ENCODE measurements at regions not wholly inside any gene's neighbourhood (a gene's known extent, or its start where the extent isn't known, plus 50 kb on each side); places are given as distances from the start of the nearest gene placed in this dataset.
"Not testable (repeated sequence)": the region's sequence is repeated elsewhere in the genome, so short reads cannot be mapped to it uniquely, and the experiment has no call there.

GRCh38 chr7:124106575-124106974 is 73.7 kb upstream of the TMEM229A start:
- no peak overlapping the region for H3K4me3 Mint-ChIP-seq
- H3K36me3 Mint-ChIP-seq, result no peaks in the 10 kb centered on the region
- no peak overlapping the region for H3K27ac Mint-ChIP-seq
- ATAC-seq (ENCODE audit: low read depth in 2 of 2) (no peak), DNase-seq (no peak)
- H3K27me3 Mint-ChIP-seq, result no peaks in the 10 kb centered on the region
- H3K9me3 Mint-ChIP-seq, result peaks cover 0 to 27% (median 9%) of the 10 kb centered on the region in 7 donors
- H3K4me1 Mint-ChIP-seq, result no peaks in the 10 kb centered on the region

DNA sequence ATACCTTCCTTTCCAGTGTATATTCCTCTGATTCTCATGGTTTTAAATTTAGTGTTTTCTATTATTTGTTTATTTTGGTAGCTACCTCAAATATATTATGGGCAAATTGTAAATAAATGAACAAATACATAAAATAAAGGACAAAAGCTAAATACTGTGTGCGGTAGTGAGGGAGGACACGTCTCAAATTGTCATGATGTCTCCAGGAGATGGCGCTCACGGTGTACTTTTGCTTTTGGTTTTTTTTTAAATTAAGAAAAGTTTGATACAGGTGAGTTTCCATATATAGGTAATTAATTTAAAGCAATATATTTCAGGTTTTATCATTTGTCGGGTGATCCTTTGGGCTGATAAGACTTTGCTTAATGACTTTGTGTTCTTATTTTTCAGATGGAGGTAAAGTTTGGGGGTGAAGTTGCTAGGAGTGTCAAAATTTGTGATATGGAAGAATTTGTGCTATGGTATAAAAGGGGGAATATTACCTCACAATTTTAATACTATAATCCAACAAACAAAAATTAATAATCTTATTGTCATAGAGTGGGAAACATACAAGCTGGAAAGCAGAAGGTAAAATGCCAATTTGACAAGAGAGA is 68.4 kb upstream of the TMEM229A start:
- H3K9me3 Mint-ChIP-seq, result peaks cover 0 to 25% (median 8%) of the 10 kb centered on the region in 7 donors
- ATAC-seq (ENCODE audit: low read depth in 2 of 2) (no peak), DNase-seq (no peak)
- no peaks in the 10 kb centered on the region for H3K36me3 Mint-ChIP-seq
- H3K4me1 Mint-ChIP-seq, result no peaks in the 10 kb centered on the region
- H3K27me3 Mint-ChIP-seq, result no peaks in the 10 kb centered on the region
- H3K27ac Mint-ChIP-seq, result no peak overlapping the region
- H3K4me3 Mint-ChIP-seq, result no peak overlapping the region

DNA sequence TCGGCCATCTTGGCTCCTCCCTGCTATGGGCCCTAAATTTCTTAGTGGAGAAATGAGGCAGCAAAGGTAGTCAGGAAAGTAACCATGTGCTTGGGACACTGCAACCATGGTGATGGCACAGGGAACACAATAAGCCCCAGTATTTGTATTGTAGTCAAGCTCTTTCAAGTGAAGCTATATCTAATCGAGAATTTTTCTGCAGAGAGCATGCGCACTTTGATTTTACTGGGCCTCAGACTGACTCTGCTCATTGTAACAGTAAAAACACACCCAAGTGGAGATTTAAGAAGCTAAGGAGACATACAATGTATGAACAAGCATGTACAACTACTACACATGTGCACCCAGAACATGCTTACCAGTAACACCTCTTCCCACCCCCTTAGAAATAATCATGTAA is 67.3 kb upstream of the TMEM229A start:
- DNase-seq (no peak), ATAC-seq (ENCODE audit: low read depth in 2 of 2) (no peak)
- Mint-ChIP-seq H3K36me3 (no peaks in the 10 kb centered on the region), H3K27me3 (no peaks in the 10 kb centered on the region), H3K9me3 (peaks cover 0 to 25% (median 8%) of the 10 kb centered on the region in 7 donors), H3K27ac (no peak overlapping the region), H3K4me1 (no peaks in the 10 kb centered on the region), H3K4me3 (no peak overlapping the region)

GRCh38 chr7:124099585-124099984 is 66.7 kb upstream of the TMEM229A start:
- peaks cover 0 to 25% (median 5%) of the 10 kb centered on the region in 7 donors for H3K9me3 Mint-ChIP-seq
- H3K36me3 Mint-ChIP-seq; ATAC-seq (ENCODE audit: low read depth in 2 of 2); H3K4me3 Mint-ChIP-seq; H3K27me3 Mint-ChIP-seq; DNase-seq; H3K4me1 Mint-ChIP-seq; H3K27ac Mint-ChIP-seq: not testable (repeated sequence)

- Mint-ChIP-seq H3K27me3 (peaks cover 0 to 4% (median 0%) of the 10 kb centered on the region in 3 donors), H3K27ac (no peak overlapping the region), H3K9me3 (peaks cover 0 to 9% (median 0%) of the 10 kb centered on the region in 7 donors), H3K4me1 (no peaks in the 10 kb centered on the region), H3K36me3 (no peaks in the 10 kb centered on the region), H3K4me3 (no peak overlapping the region)
- ATAC-seq (ENCODE audit: low read depth in 2 of 2) (no peak), DNase-seq (no peak)
Measured at GRCh38 chr7:124089621-124090020, 56.8 kb upstream of the TMEM229A start.

DNA sequence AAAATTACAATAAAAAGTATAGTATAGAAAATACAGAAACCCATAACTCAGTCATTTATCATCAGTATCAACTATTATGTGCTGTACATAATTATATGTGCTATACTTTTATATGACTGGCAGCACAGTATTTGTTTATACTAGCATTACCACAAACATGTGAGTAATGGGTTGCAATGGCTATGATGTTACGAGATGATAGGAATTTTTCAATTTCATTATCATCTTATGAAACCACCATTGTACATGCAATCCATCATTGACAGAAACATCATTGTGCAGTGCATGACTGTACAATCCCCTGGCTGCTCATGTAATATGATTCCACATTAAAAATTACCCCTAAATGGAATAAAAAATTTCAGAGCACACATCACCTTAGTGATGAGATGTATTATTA is 55.7 kb upstream of the TMEM229A start:
- DNase-seq, result no peak
- Mint-ChIP-seq H3K27me3 (peaks cover 0 to 4% (median 0%) of the 10 kb centered on the region in 3 donors), H3K9me3 (peaks cover 0 to 8% (median 2%) of the 10 kb centered on the region in 7 donors), H3K27ac (no peak overlapping the region), H3K4me1 (no peaks in the 10 kb centered on the region), H3K36me3 (no peaks in the 10 kb centered on the region), H3K4me3 (no peak overlapping the region)
- no peak for ATAC-seq (ENCODE audit: low read depth in 2 of 2)

DNA sequence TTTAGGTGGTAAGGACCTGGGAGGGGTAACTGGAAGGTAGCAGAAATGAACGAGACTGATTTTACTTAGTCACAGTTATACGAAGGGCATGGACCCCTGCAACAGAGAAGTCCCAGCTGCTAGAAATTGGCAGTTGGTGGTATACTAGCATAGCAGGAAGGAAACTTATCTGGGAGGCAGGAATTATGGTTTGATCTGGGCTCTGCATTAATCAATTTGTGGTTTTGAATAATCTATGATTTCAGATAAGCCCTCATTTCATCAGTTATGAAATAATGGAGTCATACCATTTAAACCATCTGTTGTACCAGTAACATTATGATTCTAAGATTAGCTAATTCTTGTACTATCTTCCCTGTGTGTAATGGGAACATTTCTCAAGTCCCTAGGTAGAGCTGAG is 54.0 kb upstream of the TMEM229A start:
- Mint-ChIP-seq H3K27me3 (peaks cover 0 to 4% (median 0%) of the 10 kb centered on the region in 3 donors), H3K36me3 (no peaks in the 10 kb centered on the region), H3K9me3 (peaks cover 0 to 8% (median 2%) of the 10 kb centered on the region in 7 donors), H3K27ac (no peak overlapping the region), H3K4me1 (no peaks in the 10 kb centered on the region), H3K4me3 (no peak overlapping the region)
- DNase-seq, result no peak
- ATAC-seq (ENCODE audit: low read depth in 2 of 2), result no peak

DNA sequence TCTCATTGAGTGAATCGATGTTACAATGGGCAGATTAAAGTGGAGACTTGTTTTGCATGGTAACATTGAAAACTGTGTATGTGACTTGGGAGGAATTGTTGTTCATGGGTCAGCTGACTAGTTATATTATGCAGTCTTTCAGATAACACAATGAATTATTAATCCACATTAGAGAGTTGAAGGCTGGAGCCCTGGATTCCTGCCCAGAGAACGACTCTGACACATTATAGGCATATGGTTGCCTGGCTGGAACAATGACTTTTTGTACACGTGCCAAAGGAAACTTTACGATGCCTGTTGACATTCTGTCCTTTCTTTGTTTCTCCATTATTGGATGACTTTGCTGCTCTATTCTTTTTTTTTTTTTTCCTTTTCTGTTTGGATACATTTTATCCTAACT is 52.3 kb upstream of the TMEM229A start:
- DNase-seq (no peak), ATAC-seq (ENCODE audit: low read depth in 2 of 2) (no peak)
- H3K27ac Mint-ChIP-seq, result no peak overlapping the region
- no peaks in the 10 kb centered on the region for H3K36me3 Mint-ChIP-seq
- H3K27me3 Mint-ChIP-seq, result peaks cover 0 to 4% (median 0%) of the 10 kb centered on the region in 3 donors
- H3K4me3 Mint-ChIP-seq, result no peak overlapping the region
- H3K9me3 Mint-ChIP-seq, result peaks cover 0 to 8% (median 0%) of the 10 kb centered on the region in 7 donors
- no peaks in the 10 kb centered on the region for H3K4me1 Mint-ChIP-seq

DNA sequence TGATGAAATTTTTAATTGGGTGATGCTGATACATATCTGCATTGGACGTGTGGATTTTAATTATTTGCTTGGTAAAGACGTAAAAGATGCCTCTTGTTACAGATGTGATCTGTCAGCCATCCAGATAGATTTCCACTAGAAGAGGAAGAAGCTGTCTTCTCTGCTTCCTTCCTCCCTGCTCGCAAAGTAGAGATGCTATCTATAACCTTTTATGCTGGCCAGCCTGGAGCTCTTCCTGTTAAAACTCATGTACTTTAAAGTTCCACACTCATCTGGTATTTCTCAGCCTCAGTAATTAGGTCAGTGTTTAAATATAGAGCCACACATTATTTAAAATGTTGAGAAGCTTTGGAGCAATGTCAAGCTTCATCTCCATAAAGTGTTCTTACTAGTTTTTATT is 51.2 kb upstream of the TMEM229A start:
- DNase-seq, result no peak
- no peak overlapping the region for H3K27ac Mint-ChIP-seq
- H3K36me3 Mint-ChIP-seq, result no peaks in the 10 kb centered on the region
- no peak for ATAC-seq (ENCODE audit: low read depth in 2 of 2)
- H3K4me1 Mint-ChIP-seq, result no peaks in the 10 kb centered on the region
- peaks cover 0 to 8% (median 0%) of the 10 kb centered on the region in 7 donors for H3K9me3 Mint-ChIP-seq
- H3K4me3 Mint-ChIP-seq, result no peak overlapping the region
- H3K27me3 Mint-ChIP-seq, result peaks cover 0 to 4% (median 0%) of the 10 kb centered on the region in 3 donors

Measured in naive B cell (primary cell).